HEK293 (cell line): ENCODE measurements at regions not wholly inside any gene's neighbourhood (a gene's known extent, or its start where the extent isn't known, plus 50 kb on each side); places are given as distances from the start of the nearest gene placed in this dataset.

Experiments
- CTCF ChIA-PET: fragments of 350-600 bp; formaldehyde crosslinking; extraction: SDS; loops from one replicate; lab custom pipeline; 2021; ENCODE audit warnings: antibody characterized with exemption; lab: Yijun Ruan, JAX
- POLR2A ChIA-PET: fragments of 300-600 bp; formaldehyde crosslinking; extraction: SDS; loops from one replicate; lab custom pipeline; 2020; ENCODE audit warnings: antibody characterized with exemption, inconsistent platforms; lab: Yijun Ruan, JAX
- H3K27ac ChIP-seq: fragments of 200-500 bp; sonication (Bioruptor generic); 2 replicates; pipeline ENCODE4 v1.5.1; 2014; ENCODE audit warnings: low read depth, low read length, control low read depth, inconsistent platforms; ENCODE audit errors: extremely low read depth
- H3K36me3 ChIP-seq, 2 experiments: fragments of 200-500 bp in 1 of 2; sonication (Bioruptor generic) in 1 of 2; 1 replicate in 1 of 2; 2 replicates in 1 of 2; pipeline ENCODE4 v1.5.1; 2014 to 2017; ENCODE audit warnings: inconsistent platforms in 2 of 2, low read length in 2 of 2; ENCODE audit not compliant: control insufficient read depth in 2 of 2, insufficient read depth in 1 of 2
- H3K4me1 ChIP-seq: fragments of 200-500 bp; sonication (Bioruptor generic); 2 replicates; pipeline ENCODE4 v1.5.1; 2014; ENCODE audit warnings: mild to moderate bottlenecking, low read length, inconsistent platforms; ENCODE audit not compliant: control insufficient read depth, insufficient read depth
- H3K4me3 ChIP-seq: 2 replicates; pipeline ENCODE4 v1.5.1; 2011; ENCODE audit warnings: low read depth, mild to moderate bottlenecking, control low read depth, low read length, moderate library complexity
- H3K9me3 ChIP-seq: fragments of 200-500 bp; sonication (Bioruptor generic); 2 replicates; pipeline ENCODE4 v1.5.1; 2014; ENCODE audit warnings: low read depth, low read length, inconsistent platforms; ENCODE audit not compliant: control insufficient read depth, insufficient read depth
- INSM2 ChIP-seq: fragments of 450-650 bp; formaldehyde crosslinking; IDR thresholded peaks from 2 replicates; pipeline ENCODE4 v1.5.1; 2016; ENCODE audit warnings: missing biosample characterization, missing genetic modification characterization
- SP3 ChIP-seq: fragments of 450-650 bp; formaldehyde crosslinking; IDR thresholded peaks from 2 replicates; pipeline ENCODE4 v1.5.1; 2016; ENCODE audit warnings: missing biosample characterization, missing genetic modification characterization
- ZNF114 ChIP-seq: fragments of 450-650 bp; formaldehyde crosslinking; IDR thresholded peaks from 2 replicates; pipeline ENCODE4 v1.5.0; 2017; ENCODE audit warnings: missing biosample characterization, missing genetic modification characterization
- ZNF19 ChIP-seq: fragments of 450-650 bp; formaldehyde crosslinking; IDR thresholded peaks from 2 replicates; pipeline ENCODE4; 2016; ENCODE audit warnings: missing biosample characterization, missing genetic modification characterization, low read depth
- ZNF239 ChIP-seq: fragments of 450-650 bp; formaldehyde crosslinking; IDR thresholded peaks from 2 replicates; pipeline ENCODE4 v1.5.1; 2016; ENCODE audit warnings: missing biosample characterization, missing genetic modification characterization
- ZNF280C ChIP-seq: fragments of 450-650 bp; formaldehyde crosslinking; IDR thresholded peaks from 2 replicates; pipeline ENCODE4 v1.5.1; 2016; ENCODE audit warnings: missing biosample characterization, missing genetic modification characterization
- ZNF404 ChIP-seq: fragments of 450-650 bp; formaldehyde crosslinking; IDR thresholded peaks from 2 replicates; pipeline ENCODE4 v1.5.1; 2017; ENCODE audit warnings: missing biosample characterization, missing genetic modification characterization
- ZNF433 ChIP-seq: fragments of 450-650 bp; formaldehyde crosslinking; IDR thresholded peaks from 2 replicates; pipeline ENCODE4 v1.5.1; 2016; ENCODE audit warnings: missing biosample characterization, missing genetic modification characterization, low read depth
- ZNF510 ChIP-seq: fragments of 450-650 bp; formaldehyde crosslinking; IDR thresholded peaks from 2 replicates; pipeline ENCODE4 v1.5.1; 2018; ENCODE audit warnings: mild to moderate bottlenecking, missing genetic modification characterization, missing biosample characterization; ENCODE audit not compliant: insufficient replicate concordance
- ZNF654 ChIP-seq: fragments of 450-650 bp; formaldehyde crosslinking; IDR thresholded peaks from 2 replicates; pipeline ENCODE4 v1.5.1; 2016; ENCODE audit warnings: low read depth, missing biosample characterization, missing genetic modification characterization
- TF ChIP-seq, protein P1 (sequence below): fragments of 450-650 bp; formaldehyde crosslinking; IDR thresholded peaks from 2 replicates; pipeline ENCODE4 v1.5.1; 2016; ENCODE audit warnings: missing biosample characterization, missing genetic modification characterization, low read depth
- TF ChIP-seq, protein P2 (sequence below): fragments of 450-650 bp; formaldehyde crosslinking; IDR thresholded peaks from 2 replicates; pipeline ENCODE4 v1.5.1; 2017; ENCODE audit warnings: missing biosample characterization, missing genetic modification characterization

GRCh38 chr10:52566471-52567246 is 205.9 kb downstream of the MBL2 start:
- Histone ChIP-seq H3K4me1 (no peaks in the 10 kb centered on the region), H3K27ac (no peak overlapping the region), H3K9me3 (no peaks in the 10 kb centered on the region), H3K36me3 (no peaks in the 10 kb centered on the region), H3K4me3 (no peak overlapping the region)
- TF ChIP-seq ZNF114 (no peak), INSM2 (tag by site-specific recombination) (no peak), ZNF404 (no peak), ZNF654 (tag by site-specific recombination) (peak; percentile 62), SP3 (no peak), ZNF433 (tag by site-specific recombination) (no peak)
- TF ChIP-seq, protein P1, sequence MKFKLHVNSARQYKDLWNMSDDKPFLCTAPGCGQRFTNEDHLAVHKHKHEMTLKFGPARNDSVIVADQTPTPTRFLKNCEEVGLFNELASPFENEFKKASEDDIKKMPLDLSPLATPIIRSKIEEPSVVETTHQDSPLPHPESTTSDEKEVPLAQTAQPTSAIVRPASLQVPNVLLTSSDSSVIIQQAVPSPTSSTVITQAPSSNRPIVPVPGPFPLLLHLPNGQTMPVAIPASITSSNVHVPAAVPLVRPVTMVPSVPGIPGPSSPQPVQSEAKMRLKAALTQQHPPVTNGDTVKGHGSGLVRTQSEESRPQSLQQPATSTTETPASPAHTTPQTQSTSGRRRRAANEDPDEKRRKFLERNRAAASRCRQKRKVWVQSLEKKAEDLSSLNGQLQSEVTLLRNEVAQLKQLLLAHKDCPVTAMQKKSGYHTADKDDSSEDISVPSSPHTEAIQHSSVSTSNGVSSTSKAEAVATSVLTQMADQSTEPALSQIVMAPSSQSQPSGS (tag by site-specific recombination), result no peak
- POLR2A ChIA-PET, result no interaction called here
- CTCF ChIA-PET, result interaction anchor here (0.6 to 2.3 kb wide), 32 partner anchors 8 to 1581 kb away, joined by 3 to 56 read pairs (median 4); partner anchors contain the start of gene DKK1

DNA sequence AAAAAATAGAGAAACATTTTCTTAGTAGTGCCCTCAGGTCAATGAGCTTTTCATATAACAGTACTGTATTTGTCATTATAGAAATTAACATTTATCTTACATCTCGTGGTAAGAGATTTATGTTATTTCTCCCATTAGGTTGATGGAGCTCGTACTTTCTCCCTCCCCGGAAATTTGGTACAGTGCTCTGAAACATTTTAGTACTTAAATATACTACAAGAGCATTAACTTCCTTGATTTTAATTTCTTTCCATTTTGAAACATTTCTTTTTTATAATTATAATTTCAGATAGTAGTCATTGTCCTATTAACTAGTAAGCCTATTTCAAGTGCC is 205.4 kb downstream of the MBL2 start:
- H3K4me3 ChIP-seq, result no peak overlapping the region
- no peaks in the 10 kb centered on the region for H3K4me1 ChIP-seq
- CTCF ChIA-PET, result interaction anchor here (0.5 to 2.3 kb wide), 29 partner anchors 7 to 1582 kb away, joined by 3 to 56 read pairs (median 4); partner anchors contain the start of gene DKK1
- POLR2A ChIA-PET, result no interaction called here
- no peak overlapping the region for H3K27ac ChIP-seq
- H3K9me3 ChIP-seq, result no peaks in the 10 kb centered on the region
- TF ChIP-seq ZNF510 (tag by site-specific recombination) (peak; percentile 61), ZNF239 (no peak)
- no peaks in the 10 kb centered on the region for H3K36me3 ChIP-seq

GRCh38 chr10:52568309-52568708 is 204.3 kb downstream of the MBL2 start:
- POLR2A ChIA-PET, result no interaction called here
- no peaks in the 10 kb centered on the region for H3K36me3 ChIP-seq
- TF ChIP-seq, protein P2, sequence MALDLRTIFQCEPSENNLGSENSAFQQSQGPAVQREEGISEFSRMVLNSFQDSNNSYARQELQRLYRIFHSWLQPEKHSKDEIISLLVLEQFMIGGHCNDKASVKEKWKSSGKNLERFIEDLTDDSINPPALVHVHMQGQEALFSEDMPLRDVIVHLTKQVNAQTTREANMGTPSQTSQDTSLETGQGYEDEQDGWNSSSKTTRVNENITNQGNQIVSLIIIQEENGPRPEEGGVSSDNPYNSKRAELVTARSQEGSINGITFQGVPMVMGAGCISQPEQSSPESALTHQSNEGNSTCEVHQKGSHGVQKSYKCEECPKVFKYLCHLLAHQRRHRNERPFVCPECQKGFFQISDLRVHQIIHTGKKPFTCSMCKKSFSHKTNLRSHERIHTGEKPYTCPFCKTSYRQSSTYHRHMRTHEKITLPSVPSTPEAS (tag by site-specific recombination), result no peak
- TF ChIP-seq ZNF280C (tag by site-specific recombination) (no peak), ZNF19 (no peak)
- TF ChIP-seq, all 188 proteins: peak for 0
- Histone ChIP-seq H3K27ac (no peak overlapping the region), H3K4me1 (no peaks in the 10 kb centered on the region), H3K4me3 (no peak overlapping the region), H3K9me3 (no peaks in the 10 kb centered on the region)
- CTCF ChIA-PET, result interaction anchor here (1.2 to 2.3 kb wide), 4 partner anchors 27 to 261 kb away, joined by 3 to 56 read pairs (median 8); no protein-coding TSS in a partner anchor
